NB4 (cell line): ENCODE measurements at regions not wholly inside any gene's neighbourhood (a gene's known extent, or its start where the extent isn't known, plus 50 kb on each side); places are given as distances from the start of the nearest gene placed in this dataset.

ENCODE experiments used
- CTCF ChIP-seq: IDR thresholded peaks from one replicate; pipeline ENCODE4 v1.5.1; 2012; ENCODE audit warnings: low read depth, low read length
- MAX ChIP-seq: IDR thresholded peaks from 2 replicates; pipeline ENCODE4 v1.6.1; 2011; ENCODE audit warnings: low read depth, low read length
- POLR2A ChIP-seq: IDR thresholded peaks from 2 replicates; pipeline ENCODE4 v1.6.1; 2011; ENCODE audit warnings: mild to moderate bottlenecking; ENCODE audit not compliant: insufficient read length; ENCODE audit errors: extremely low read depth

GRCh38 chr22:23415490-23415851 is 164.6 kb downstream of the IGLL1 start:
- TF ChIP-seq POLR2A (no peak), CTCF (no peak), MAX (no peak)
